K562 (cell line): ENCODE measurements at regions not wholly inside any gene's neighbourhood (a gene's known extent, or its start where the extent isn't known, plus 50 kb on each side); places are given as distances from the start of the nearest gene placed in this dataset.

Source experiments
- CBFB ChIP-seq: sonication (generic); formaldehyde crosslinking; IDR thresholded peaks from 2 replicates; pipeline ENCODE4 v1.4.0; 2020; ENCODE audit warnings: mild to moderate bottlenecking, missing genetic modification reagents
- FOXA3 ChIP-seq, 2 experiments: fragments of 450-650 bp in 1 of 2; sonication (generic) in 1 of 2; formaldehyde crosslinking; IDR thresholded peaks in 1 of 2; conservative IDR thresholded peaks in 1 of 2; 2 replicates each; pipeline versions ENCODE4 v1.4.0 to v1.8.0; 2020 to 2022; ENCODE audit warnings: mild to moderate bottlenecking in 2 of 2, missing genetic modification reagents in 1 of 2
- POLR2A ChIP-seq: fragments of 450-650 bp; conservative IDR thresholded peaks from 2 replicates; pipeline ENCODE4 v1.6.1; 2016
- RBM25 ChIP-seq: fragments of 200-400 bp; formaldehyde crosslinking; IDR thresholded peaks from 2 replicates; pipeline ENCODE4 v1.6.1; 2018; ENCODE audit warnings: low read length, low read depth, moderate library complexity; ENCODE audit not compliant: severe bottlenecking
- SRF ChIP-seq, 2 experiments: fragments of 250-450, 450-650 bp in 1 of 2; sonication (Bioruptor Pico) in 1 of 2; sonication (generic) in 1 of 2; formaldehyde crosslinking; IDR thresholded peaks; 2 replicates each; pipeline versions ENCODE4 v1.5.0 to v1.5.1; 2020 to 2022; ENCODE audit warnings: mild to moderate bottlenecking in 1 of 2, missing genetic modification reagents in 1 of 2
- ZNF75A ChIP-seq: fragments of 450-650 bp; formaldehyde crosslinking; IDR thresholded peaks from 2 replicates; pipeline ENCODE4 v1.4.0; 2020; ENCODE audit warnings: mild to moderate bottlenecking
- TF ChIP-seq, protein P1 (sequence below), 2 experiments: fragments of 450-650 bp; IDR thresholded peaks; 2 replicates each; pipeline ENCODE4 v1.6.1; 2016

DNA sequence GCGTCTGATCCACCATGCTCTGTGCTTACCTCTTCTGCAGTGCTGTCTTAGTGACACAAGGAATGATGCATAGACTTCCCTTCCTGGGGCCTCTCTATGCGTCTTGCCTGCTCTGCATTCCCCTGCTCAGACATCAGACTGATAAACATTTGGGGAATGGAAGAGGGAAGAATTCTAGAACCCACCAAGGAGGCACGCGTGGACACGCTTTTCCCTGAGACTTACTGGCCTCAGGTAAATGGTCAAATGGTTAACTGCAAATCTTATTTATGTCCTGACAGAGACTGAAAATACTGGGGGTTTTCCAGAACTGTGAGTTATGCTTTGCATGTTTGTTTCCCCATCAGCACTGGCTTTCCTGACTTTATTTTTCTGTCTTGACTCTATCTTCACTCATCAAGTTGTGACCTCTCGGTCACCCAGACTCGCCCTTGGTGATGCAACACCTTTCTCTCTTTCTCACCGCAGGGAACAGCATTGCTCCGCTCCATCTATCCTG lies 285.9 kb upstream of the FZD8 start:
- no peak for TF ChIP-seq RBM25
- no peak for TF ChIP-seq CBFB (CRISPR knock-in tag)
- TF ChIP-seq FOXA3 (CRISPR knock-in tag; conservative IDR thresholded peaks at IDR 0.05 in 1 of 2, IDR thresholded peaks at IDR 0.05 in 1 of 2), result no peak
- TF ChIP-seq ZNF75A (CRISPR knock-in tag), result no peak
- no peak for TF ChIP-seq SRF (CRISPR knock-in tag; IDR thresholded peaks at IDR 0.05)
- TF ChIP-seq, protein P1, sequence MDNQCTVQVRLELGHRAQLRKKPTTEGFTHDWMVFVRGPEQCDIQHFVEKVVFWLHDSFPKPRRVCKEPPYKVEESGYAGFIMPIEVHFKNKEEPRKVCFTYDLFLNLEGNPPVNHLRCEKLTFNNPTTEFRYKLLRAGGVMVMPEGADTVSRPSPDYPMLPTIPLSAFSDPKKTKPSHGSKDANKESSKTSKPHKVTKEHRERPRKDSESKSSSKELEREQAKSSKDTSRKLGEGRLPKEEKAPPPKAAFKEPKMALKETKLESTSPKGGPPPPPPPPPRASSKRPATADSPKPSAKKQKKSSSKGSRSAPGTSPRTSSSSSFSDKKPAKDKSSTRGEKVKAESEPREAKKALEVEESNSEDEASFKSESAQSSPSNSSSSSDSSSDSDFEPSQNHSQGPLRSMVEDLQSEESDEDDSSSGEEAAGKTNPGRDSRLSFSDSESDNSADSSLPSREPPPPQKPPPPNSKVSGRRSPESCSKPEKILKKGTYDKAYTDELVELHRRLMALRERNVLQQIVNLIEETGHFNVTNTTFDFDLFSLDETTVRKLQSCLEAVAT (IDR thresholded peaks at IDR 0.05), result no peak
- TF ChIP-seq POLR2A, result no peak
